GM21423 (cell line): ENCODE measurements at regions not wholly inside any gene's neighbourhood (a gene's known extent, or its start where the extent isn't known, plus 50 kb on each side); places are given as distances from the start of the nearest gene placed in this dataset.
A peak's percentile ranks its signal among the peaks of the same experiment; 100 is the strongest.

Experiments used
- ATAC-seq: cut with Tn5 transposase; IDR thresholded peaks from one replicate; pipeline ENCODE4 v1.9.1; 2021; ENCODE audit warnings: mild to moderate bottlenecking, moderate library complexity; ENCODE audit not compliant: unreplicated experiment

- ATAC-seq, result peak; percentile 94
These were observed 241.0 kb upstream of the ATP2B1 start for GRCh38 chr12:89949457-89950195.

- no peak for ATAC-seq
These were observed 239.9 kb upstream of the ATP2B1 start for GRCh38 chr12:89948271-89949175.

GRCh38 chr12:89947437-89948270, 239.0 kb upstream of the ATP2B1 start:
- ATAC-seq, result no peak

GRCh38 chr12:89946518-89947135, 238.0 kb upstream of the ATP2B1 start:
- ATAC-seq, result no peak

GRCh38 chr12:89945123-89945522, 236.5 kb upstream of the ATP2B1 start:
- no peak for ATAC-seq

GRCh38 chr12:89943463-89943862, 234.8 kb upstream of the ATP2B1 start:
- ATAC-seq, result no peak

GRCh38 chr12:89941436-89941835, 232.8 kb upstream of the ATP2B1 start:
- no peak for ATAC-seq

GRCh38 chr12:89939522-89940215, 231.0 kb upstream of the ATP2B1 start:
- no peak for ATAC-seq

- no peak for ATAC-seq
These were observed 228.0 kb upstream of the ATP2B1 start for GRCh38 chr12:89936631-89937030.

- peak; percentile 81 for ATAC-seq
These were observed 227.2 kb upstream of the ATP2B1 start for GRCh38 chr12:89935850-89936249.

- ATAC-seq, result no peak
These were observed 225.3 kb upstream of the ATP2B1 start for GRCh38 chr12:89933911-89934310.

- no peak for ATAC-seq
These were observed 224.3 kb upstream of the ATP2B1 start for GRCh38 chr12:89932954-89933353.

GRCh38 chr12:89928467-89928866, 219.8 kb upstream of the ATP2B1 start:
- ATAC-seq, result no peak

- peak; percentile 99 for ATAC-seq
These were observed 218.6 kb upstream of the ATP2B1 start for GRCh38 chr12:89927226-89927698.

GRCh38 chr12:89924191-89924590, 215.6 kb upstream of the ATP2B1 start:
- ATAC-seq, result no peak

- ATAC-seq, result no peak
These were observed 214.5 kb upstream of the ATP2B1 start for GRCh38 chr12:89923091-89923490.

- ATAC-seq, result no peak
These were observed 212.2 kb upstream of the ATP2B1 start for GRCh38 chr12:89920866-89921265.

GRCh38 chr12:89919241-89919906, 210.7 kb upstream of the ATP2B1 start:
- ATAC-seq, result no peak

- no peak for ATAC-seq
These were observed 209.7 kb upstream of the ATP2B1 start for GRCh38 chr12:89918172-89918846.
